HepG2 (cell line): ENCODE measurements at regions not wholly inside any gene's neighbourhood (a gene's known extent, or its start where the extent isn't known, plus 50 kb on each side); places are given as distances from the start of the nearest gene placed in this dataset.

Experiments
- ATAC-seq: fragments of 200-7000 bp; cut with Tn5 transposase; 3 replicates; pipeline ENCODE4 v1.9.1; 2020; ENCODE audit warnings: mild to moderate bottlenecking, moderate library complexity
- BruUV-seq: library from RNA; stranded (reverse); fragments of 400-500 nt; replicated peaks from 2 replicates; lab custom pipeline; 2021; lab: Mats Ljungman, UMichigan
- CTCF ChIA-PET: fragments of 300-600 bp; formaldehyde crosslinking; extraction: SDS; loops from one replicate; lab custom pipeline; 2021; ENCODE audit warnings: low total read pairs, inconsistent platforms, low intra/inter-chr PET ratio; lab: Yijun Ruan, JAX
- POLR2A ChIA-PET: fragments of 350-600 bp; sonication (Branson Sonifier 250); formaldehyde crosslinking; loops from one replicate; lab custom pipeline; 2020; ENCODE audit warnings: antibody characterized with exemption, inconsistent platforms; lab: Yijun Ruan, JAX
- DNase-seq: peaks from one replicate; pipeline ENCODE4 v3.0.0-alpha.2; 2015; ENCODE audit warnings: low spot score
- FAIRE-seq: peaks from 3 replicates; lab custom pipeline; 2011; peaks lifted over from hg19 to GRCh38; lab: Jason Lieb, UNC
- H2AFZ ChIP-seq: one replicate; pipeline ENCODE4 v1.6.1; 2011; ENCODE audit warnings: low read length, inconsistent platforms
- H3K27ac ChIP-seq: fragments of 300-600 bp; 3 replicates; pipeline ENCODE4 v1.8.0; 2011; ENCODE audit warnings: mixed run types, mild to moderate bottlenecking, mixed read lengths, low read length, inconsistent platforms; ENCODE audit not compliant: insufficient read depth; ENCODE audit errors: extremely low read length
- H3K27me3 ChIP-seq, 2 experiments: fragments of 200-600 bp in 1 of 2; 2 replicates in 1 of 2; 3 replicates in 1 of 2; pipeline versions ENCODE4 v1.6.0 to v1.8.0; 2011; ENCODE audit warnings: low read length in 2 of 2, mild to moderate bottlenecking in 2 of 2, moderate library complexity in 2 of 2, inconsistent platforms in 1 of 2; ENCODE audit not compliant: insufficient read depth in 2 of 2, control insufficient read depth in 1 of 2
- H3K36me3 ChIP-seq, 2 experiments: fragments of 200-600 bp in 1 of 2; replicated peaks in 1 of 2; 2 replicates in 1 of 2; 3 replicates in 1 of 2; pipeline versions ENCODE4 v1.5.1 to v1.8.0; 2011; ENCODE audit warnings: low read length in 2 of 2, inconsistent platforms in 1 of 2; ENCODE audit not compliant: insufficient read depth in 2 of 2, control insufficient read depth in 1 of 2
- H3K4me1 ChIP-seq: 2 replicates; pipeline ENCODE4 v1.5.1; 2012; ENCODE audit warnings: low read length, inconsistent platforms; ENCODE audit not compliant: insufficient read depth
- H3K4me2 ChIP-seq: 2 replicates; pipeline ENCODE4 v1.6.0; 2011; ENCODE audit warnings: low read depth, low read length, inconsistent platforms
- H3K4me3 ChIP-seq, 3 experiments: fragments of 200-600 bp in 1 of 3; sonication (generic), shearing (Covaris generic) in 1 of 3; replicated peaks in 1 of 3; 2 replicates each; pipeline ENCODE4 v1.5.1; 2011 to 2016; ENCODE audit warnings: low read length in 3 of 3, inconsistent platforms in 2 of 3, low read depth in 2 of 3, mild to moderate bottlenecking in 2 of 3, control low read depth in 1 of 3, mixed read lengths in 1 of 3; ENCODE audit not compliant: insufficient read depth in 1 of 3
- H3K79me2 ChIP-seq: one replicate; pipeline ENCODE4 v1.6.1; 2011; ENCODE audit warnings: low read length, inconsistent platforms; ENCODE audit not compliant: insufficient read depth
- H3K9ac ChIP-seq: 2 replicates; pipeline ENCODE4 v1.6.0; 2011; ENCODE audit warnings: mild to moderate bottlenecking, low read depth, low read length, inconsistent platforms; ENCODE audit not compliant: insufficient read depth
- H3K9me3 ChIP-seq: 2 replicates; pipeline ENCODE4 v1.5.1; 2012; ENCODE audit warnings: mild to moderate bottlenecking, low read length
- H4K20me1 ChIP-seq: 2 replicates; pipeline ENCODE4 v1.6.0; 2011; ENCODE audit warnings: inconsistent platforms, mild to moderate bottlenecking, low read length, moderate library complexity; ENCODE audit not compliant: insufficient read depth
- BATF2 ChIP-seq: sonication (generic); formaldehyde crosslinking; IDR thresholded peaks from 2 replicates; pipeline ENCODE4 v1.8.0; 2022; ENCODE audit warnings: mild to moderate bottlenecking, missing genetic modification reagents, moderate library complexity
- ELF3 ChIP-seq: IDR thresholded peaks from 2 replicates; pipeline ENCODE4 v1.6.1; 2016; ENCODE audit warnings: missing genetic modification reagents, missing compliant biosample characterization
- GTF2F1 ChIP-seq: fragments of 150-350 bp; IDR thresholded peaks from 2 replicates; pipeline ENCODE4 v1.6.1; 2014; ENCODE audit warnings: low read length
- HOXA7 ChIP-seq: sonication (generic); formaldehyde crosslinking; IDR thresholded peaks from 2 replicates; pipeline ENCODE4 v1.8.1; 2022; ENCODE audit warnings: mild to moderate bottlenecking, missing genetic modification reagents, moderate library complexity
- MNT ChIP-seq: fragments of 450-650 bp; IDR thresholded peaks from 2 replicates; pipeline ENCODE4 v1.6.1; 2016
- PLRG1 ChIP-seq: fragments of 450-650 bp; conservative IDR thresholded peaks from 2 replicates; pipeline ENCODE4 v1.6.1; 2016
- STAT6 ChIP-seq: sonication (generic); formaldehyde crosslinking; IDR thresholded peaks from 2 replicates; pipeline ENCODE4 v1.4.0; 2020; ENCODE audit warnings: missing genetic modification reagents, mild to moderate bottlenecking, borderline replicate concordance
- U2AF1 ChIP-seq: fragments of 200-400 bp; formaldehyde crosslinking; optimal IDR thresholded peaks from 2 replicates; pipeline ENCODE3; 2017; ENCODE audit warnings: mild to moderate bottlenecking, low read depth, low read length
- ZMYM3 ChIP-seq: sonication (generic); formaldehyde crosslinking; IDR thresholded peaks from 2 replicates; pipeline ENCODE4 v1.5.1; 2020; ENCODE audit warnings: mild to moderate bottlenecking, missing genetic modification reagents
- ZNF292 ChIP-seq: sonication (generic); formaldehyde crosslinking; IDR thresholded peaks from 2 replicates; pipeline ENCODE4 v1.8.1; 2022; ENCODE audit warnings: mild to moderate bottlenecking, low read depth, missing genetic modification reagents, borderline replicate concordance
- ZNF567 ChIP-seq: sonication (generic); formaldehyde crosslinking; IDR thresholded peaks from 2 replicates; pipeline ENCODE4 v1.8.1; 2023; ENCODE audit warnings: mild to moderate bottlenecking, missing genetic modification reagents, borderline replicate concordance
- ZNF619 ChIP-seq: sonication (generic); formaldehyde crosslinking; IDR thresholded peaks from 2 replicates; pipeline ENCODE4 v1.4.0; 2020; ENCODE audit warnings: mild to moderate bottlenecking, missing genetic modification reagents
- WGBS: methylation state at CpG from one replicate; pipeline ENCODE4 v1.1.6; 2017; ENCODE audit warnings: low lambda C conversion rate; 5-methylcytosine and 5-hydroxymethylcytosine counted together
- in situ Hi-C: cut with HindIII; loops from 2 replicates; pipeline ENCODE4 v1.10.0; 2017; ENCODE audit warnings: low pct_unique_long_range_greater_than_20kb; ENCODE audit not compliant: extremely low pct_ligation_motif_present
- intact Hi-C: fragments of 100-400 bp; cut with micrococcal nuclease; formaldehyde crosslinking; loops from one replicate; pipeline ENCODE4 v1.10.0; 2022; ENCODE audit not compliant: unreplicated experiment

GRCh38 chr10:8577686-8578085 is 523.2 kb downstream of the GATA3 start:
- POLR2A ChIA-PET: no interaction called here
- no peak overlapping the region for H3K9ac ChIP-seq
- no peak for FAIRE-seq

More at GRCh38 chr10:8577686-8578085, 523.2 kb downstream of the GATA3 start:
- in situ Hi-C loops (no loop called here), intact Hi-C loops (no loop called here)
- Histone ChIP-seq H3K4me1 (no peaks in the 10 kb centered on the region), H4K20me1 (no peaks in the 10 kb centered on the region), H3K79me2 (no peaks in the 10 kb centered on the region), H3K27me3 (no peaks in the 10 kb centered on the region), H3K4me2 (no peak overlapping the region), H3K27ac (no peak overlapping the region), H2AFZ (no peak overlapping the region), H3K36me3 (no peaks in the 10 kb centered on the region), H3K9me3 (no peaks in the 10 kb centered on the region), H3K4me3 (no peak overlapping the region)
- ATAC-seq (no peak), DNase-seq (no peak)
- TF ChIP-seq ZNF619 (CRISPR knock-in tag): no peak
- TF ChIP-seq PLRG1: no peak
- no peak for TF ChIP-seq STAT6 (CRISPR knock-in tag)
- no peak for TF ChIP-seq ELF3 (CRISPR knock-in tag)
- no peak for TF ChIP-seq HOXA7 (CRISPR knock-in tag)
- TF ChIP-seq BATF2 (CRISPR knock-in tag): no peak
- TF ChIP-seq ZNF567 (CRISPR knock-in tag): no peak
- no peak for TF ChIP-seq U2AF1
- TF ChIP-seq GTF2F1: no peak
- TF ChIP-seq ZMYM3 (CRISPR knock-in tag): no peak
- TF ChIP-seq ZNF292: no peak
- no peak for TF ChIP-seq MNT
- WGBS: 17% methylated on average over 7 of the region's 7 CpGs
- CTCF ChIA-PET: no interaction called here
- BruUV-seq: no TSS peak
